WTC11 (cell line): ENCODE measurements at regions not wholly inside any gene's neighbourhood (a gene's known extent, or its start where the extent isn't known, plus 50 kb on each side); places are given as distances from the start of the nearest gene placed in this dataset.

Experiments used
- ATAC-seq: fragments of 200-7000 bp; cut with Tn5 transposase; 2 replicates; pipeline ENCODE4 v1.10.0; 2021; ENCODE audit warnings: mild to moderate bottlenecking, moderate library complexity
- CTCF ChIA-PET: fragments of 300-600 bp; sonication (Branson Sonifier 250); formaldehyde crosslinking; loops from one replicate; lab custom pipeline; 2021; ENCODE audit warnings: antibody characterized with exemption; lab: Charles Lee
- POLR2A ChIA-PET: fragments of 350-600 bp; sonication (Branson Sonifier 250); formaldehyde crosslinking; loops from one replicate; lab custom pipeline; 2021; ENCODE audit warnings: antibody characterized with exemption; lab: Charles Lee
- DNase-seq: peaks from one replicate; pipeline ENCODE4 v3.0.0; 2021; ENCODE audit warnings: low spot score
- H3K27ac Mint-ChIP-seq: 2 replicates; pipeline ENCODE4 v1.8.0; 2021; ENCODE audit warnings: mixed read lengths
- H3K27me3 Mint-ChIP-seq: 2 replicates; pipeline ENCODE4 v1.8.0; 2021; ENCODE audit warnings: low read depth, mild to moderate bottlenecking, moderate library complexity, mixed read lengths
- H3K36me3 Mint-ChIP-seq: 2 replicates; pipeline ENCODE4 v1.8.0; 2021; ENCODE audit warnings: mixed read lengths
- H3K4me1 Mint-ChIP-seq: 2 replicates; pipeline ENCODE4 v1.8.0; 2022; ENCODE audit warnings: mixed read lengths
- H3K4me3 Mint-ChIP-seq: 2 replicates; pipeline ENCODE4 v1.8.0; 2021; ENCODE audit warnings: mild to moderate bottlenecking, moderate library complexity, mixed read lengths
- H3K9me3 Mint-ChIP-seq: 2 replicates; pipeline ENCODE4 v1.8.0; 2021; ENCODE audit warnings: mixed read lengths
- E2F1 ChIP-seq: sonication (generic); formaldehyde crosslinking; IDR thresholded peaks from 2 replicates; pipeline ENCODE4 v1.8.0; 2022; ENCODE audit warnings: mild to moderate bottlenecking, missing genetic modification reagents
- E2F4 ChIP-seq: sonication (generic); formaldehyde crosslinking; IDR thresholded peaks from 2 replicates; pipeline ENCODE4 v1.8.1; 2022; ENCODE audit warnings: low read depth, mild to moderate bottlenecking, moderate library complexity, missing genetic modification reagents, borderline replicate concordance
- E2F5 ChIP-seq: sonication (generic); formaldehyde crosslinking; IDR thresholded peaks from 2 replicates; pipeline ENCODE4 v1.8.1; 2022; ENCODE audit warnings: mild to moderate bottlenecking, moderate library complexity, missing genetic modification reagents
- FOXJ3 ChIP-seq: sonication (generic); formaldehyde crosslinking; IDR thresholded peaks from 2 replicates; pipeline ENCODE4 v1.9.0; 2021; ENCODE audit warnings: missing genetic modification reagents, mild to moderate bottlenecking, borderline replicate concordance
- FOXP1 ChIP-seq: sonication (generic); formaldehyde crosslinking; IDR thresholded peaks from 2 replicates; pipeline ENCODE4 v1.8.0; 2022; ENCODE audit warnings: missing genetic modification reagents, mild to moderate bottlenecking, moderate library complexity, borderline replicate concordance
- FOXP4 ChIP-seq: sonication (generic); formaldehyde crosslinking; IDR thresholded peaks from 2 replicates; pipeline ENCODE4 v1.8.0; 2022; ENCODE audit warnings: mild to moderate bottlenecking, missing genetic modification reagents
- HMGA2 ChIP-seq: fragments of 250-450 bp; sonication (Bioruptor Pico); IDR thresholded peaks from 2 replicates; pipeline ENCODE4 v1.4.0; 2021; ENCODE audit warnings: mild to moderate bottlenecking, moderate library complexity
- IRF1 ChIP-seq: sonication (generic); formaldehyde crosslinking; IDR thresholded peaks from 2 replicates; pipeline ENCODE4 v1.8.0; 2023; ENCODE audit warnings: missing genetic modification reagents
- IRF2 ChIP-seq: sonication (generic); formaldehyde crosslinking; IDR thresholded peaks from 2 replicates; pipeline ENCODE4 v1.8.0; 2022; ENCODE audit warnings: low read depth, missing genetic modification reagents, borderline replicate concordance
- KAT7 ChIP-seq: sonication (generic); formaldehyde crosslinking; IDR thresholded peaks from 2 replicates; pipeline ENCODE4 v1.8.1; 2023; ENCODE audit warnings: missing genetic modification reagents, mild to moderate bottlenecking, borderline replicate concordance
- MAX ChIP-seq: sonication (generic); formaldehyde crosslinking; IDR thresholded peaks from 2 replicates; pipeline ENCODE4 v1.8.0; 2022; ENCODE audit warnings: mild to moderate bottlenecking, missing genetic modification reagents
- NFATC4 ChIP-seq: fragments of 250-450 bp; sonication (Bioruptor Pico); IDR thresholded peaks from 2 replicates; pipeline ENCODE4 v1.9.0; 2021; ENCODE audit warnings: mild to moderate bottlenecking
- PREB ChIP-seq: sonication (generic); formaldehyde crosslinking; IDR thresholded peaks from 2 replicates; pipeline ENCODE4 v1.8.1; 2022; ENCODE audit warnings: mild to moderate bottlenecking, missing genetic modification reagents, moderate library complexity, borderline replicate concordance
- PRRX2 ChIP-seq: fragments of 250-450 bp; sonication (Bioruptor Pico); IDR thresholded peaks from 2 replicates; pipeline ENCODE4 v1.8.0; 2021; ENCODE audit warnings: mild to moderate bottlenecking
- RELA ChIP-seq: sonication (generic); formaldehyde crosslinking; IDR thresholded peaks from 2 replicates; pipeline ENCODE4 v1.8.1; 2022; ENCODE audit warnings: missing genetic modification reagents, mild to moderate bottlenecking, borderline replicate concordance
- SMAD3 ChIP-seq: sonication (generic); formaldehyde crosslinking; IDR thresholded peaks from 2 replicates; pipeline ENCODE4 v1.8.0; 2022; ENCODE audit warnings: missing genetic modification reagents, mild to moderate bottlenecking, borderline replicate concordance
- TP53 ChIP-seq: sonication (generic); formaldehyde crosslinking; IDR thresholded peaks from 2 replicates; pipeline ENCODE4 v1.8.1; 2023; ENCODE audit warnings: mild to moderate bottlenecking, missing genetic modification reagents
- ZMAT4 ChIP-seq: fragments of 250-450 bp; sonication (Bioruptor Pico); IDR thresholded peaks from 2 replicates; pipeline ENCODE4 v1.9.0; 2021; ENCODE audit warnings: mild to moderate bottlenecking
- ZNF416 ChIP-seq: fragments of 250-450 bp; sonication (Bioruptor Pico); IDR thresholded peaks from 2 replicates; pipeline ENCODE4 v1.9.0; 2021; ENCODE audit warnings: mild to moderate bottlenecking, inconsistent platforms

- H3K27ac Mint-ChIP-seq, result no peak overlapping the region
- CTCF ChIA-PET, result interaction anchor here (1.6 kb wide), 1 partner anchor 59 kb away, joined by 3 read pairs; no protein-coding TSS in a partner anchor
- no peak for ATAC-seq
- DNase-seq, result no peak
- H3K4me3 Mint-ChIP-seq, result no peak overlapping the region
- H3K27me3 Mint-ChIP-seq, result peaks cover 67% of the 10 kb centered on the region
- H3K9me3 Mint-ChIP-seq, result no peaks in the 10 kb centered on the region
- no peaks in the 10 kb centered on the region for H3K36me3 Mint-ChIP-seq
- peaks cover 78% of the 10 kb centered on the region for H3K4me1 Mint-ChIP-seq
- POLR2A ChIA-PET, result interaction anchor here (0.6 kb wide), 1 partner anchor 1858 kb away, joined by 3 read pairs; no protein-coding TSS in a partner anchor
- TF ChIP-seq E2F1 (CRISPR knock-in tag) (no peak), KAT7 (CRISPR knock-in tag) (no peak), PREB (no peak), MAX (CRISPR knock-in tag) (no peak), RELA (CRISPR knock-in tag) (no peak), IRF1 (CRISPR knock-in tag) (no peak), NFATC4 (no peak), E2F4 (CRISPR knock-in tag) (no peak), IRF2 (CRISPR knock-in tag) (no peak), PRRX2 (CRISPR knock-in tag) (no peak), FOXP1 (CRISPR knock-in tag) (no peak), TP53 (no peak), ZMAT4 (CRISPR knock-in tag) (no peak), FOXP4 (CRISPR knock-in tag) (no peak), FOXJ3 (CRISPR knock-in tag) (no peak), SMAD3 (no peak), ZNF416 (CRISPR knock-in tag) (no peak)
Observed at GRCh38 chr10:35696392-35697287, 54.5 kb upstream of the FZD8 start.

GRCh38 chr10:35693800-35694199, 51.7 kb upstream of the FZD8 start:
- Mint-ChIP-seq H3K36me3 (no peaks in the 10 kb centered on the region), H3K4me1 (peaks cover 72% of the 10 kb centered on the region), H3K27ac (no peak overlapping the region), H3K27me3 (peaks cover 79% of the 10 kb centered on the region), H3K4me3 (no peak overlapping the region), H3K9me3 (no peaks in the 10 kb centered on the region)
- DNase-seq, result no peak
- ATAC-seq, result no peak
- CTCF ChIA-PET, result no interaction called here
- TF ChIP-seq E2F5 (CRISPR knock-in tag) (no peak), HMGA2 (CRISPR knock-in tag) (peak; percentile 98)
- TF ChIP-seq, all 79 proteins: peak for 1
- POLR2A ChIA-PET, result no interaction called here
